CD4-positive, alpha-beta T cell treated with Interleukin-12 subunit alpha and Interleukin-12 subunit beta, for 1 hour (primary cell): ENCODE measurements at regions not wholly inside any gene's neighbourhood (a gene's known extent, or its start where the extent isn't known, plus 50 kb on each side); places are given as distances from the start of the nearest gene placed in this dataset.

Source experiments
- DNase-seq: peaks from one replicate; pipeline ENCODE4 v3.0.0-alpha.2; 2020

- DNase-seq, result no peak
These were observed 433.2 kb upstream of the MGMT start for GRCh38 chr10:129033790-129034272.

DNA sequence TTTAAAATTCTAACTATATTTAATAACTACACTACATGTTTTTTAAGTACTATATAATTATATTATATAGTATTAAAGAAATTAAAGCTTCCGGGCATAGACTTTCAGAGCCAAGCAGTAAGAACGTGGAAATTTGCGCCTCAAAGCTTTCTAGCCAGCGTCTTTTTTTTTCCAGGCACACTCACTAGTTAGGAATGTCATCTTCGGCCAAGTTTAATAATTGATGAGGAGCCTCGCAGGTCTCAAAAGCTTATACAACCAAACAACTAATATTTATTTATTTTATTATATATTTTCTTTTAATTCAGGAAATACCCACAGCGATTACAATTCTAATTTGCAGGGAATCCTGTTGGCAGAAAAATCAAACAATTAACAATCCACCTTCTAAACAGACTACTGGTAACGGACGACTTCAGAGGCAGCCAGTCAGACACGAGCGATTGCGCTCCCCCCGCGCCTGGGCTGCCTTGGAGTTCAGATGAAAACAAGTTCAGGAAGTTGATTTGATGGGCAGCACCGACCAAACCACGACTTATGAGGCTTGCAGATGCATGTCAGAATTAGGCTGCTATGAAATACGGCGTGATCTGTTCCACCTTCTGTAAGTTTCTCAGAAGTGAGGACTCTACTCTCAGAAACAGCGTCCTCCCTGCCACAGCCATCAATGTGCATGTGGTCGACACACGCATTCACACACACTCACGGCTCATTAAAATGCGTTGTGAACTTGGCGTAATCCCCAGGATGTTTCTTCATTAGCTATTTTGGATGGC, 431.8 kb upstream of the MGMT start:
- peak; percentile 40 for DNase-seq

DNA sequence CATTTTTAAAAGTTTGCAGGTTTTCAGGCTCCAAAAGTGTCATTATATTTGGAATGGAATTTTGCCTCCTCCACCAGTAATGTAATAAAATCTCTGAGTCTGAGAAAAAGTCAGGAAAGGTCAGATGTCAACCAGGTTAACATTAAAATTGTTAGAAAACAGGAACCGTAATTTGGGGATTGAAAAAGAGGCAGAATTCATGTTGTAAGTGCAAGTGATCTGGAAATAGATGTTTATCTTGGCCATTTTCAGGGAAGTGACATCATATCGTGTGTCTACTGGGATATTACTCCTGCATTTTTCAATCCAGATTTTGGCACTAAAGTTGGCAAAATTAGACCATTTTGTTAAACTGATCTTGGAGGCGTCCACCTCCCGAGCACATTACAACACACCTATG, 428.5 kb upstream of the MGMT start:
- DNase-seq, result no peak

DNA sequence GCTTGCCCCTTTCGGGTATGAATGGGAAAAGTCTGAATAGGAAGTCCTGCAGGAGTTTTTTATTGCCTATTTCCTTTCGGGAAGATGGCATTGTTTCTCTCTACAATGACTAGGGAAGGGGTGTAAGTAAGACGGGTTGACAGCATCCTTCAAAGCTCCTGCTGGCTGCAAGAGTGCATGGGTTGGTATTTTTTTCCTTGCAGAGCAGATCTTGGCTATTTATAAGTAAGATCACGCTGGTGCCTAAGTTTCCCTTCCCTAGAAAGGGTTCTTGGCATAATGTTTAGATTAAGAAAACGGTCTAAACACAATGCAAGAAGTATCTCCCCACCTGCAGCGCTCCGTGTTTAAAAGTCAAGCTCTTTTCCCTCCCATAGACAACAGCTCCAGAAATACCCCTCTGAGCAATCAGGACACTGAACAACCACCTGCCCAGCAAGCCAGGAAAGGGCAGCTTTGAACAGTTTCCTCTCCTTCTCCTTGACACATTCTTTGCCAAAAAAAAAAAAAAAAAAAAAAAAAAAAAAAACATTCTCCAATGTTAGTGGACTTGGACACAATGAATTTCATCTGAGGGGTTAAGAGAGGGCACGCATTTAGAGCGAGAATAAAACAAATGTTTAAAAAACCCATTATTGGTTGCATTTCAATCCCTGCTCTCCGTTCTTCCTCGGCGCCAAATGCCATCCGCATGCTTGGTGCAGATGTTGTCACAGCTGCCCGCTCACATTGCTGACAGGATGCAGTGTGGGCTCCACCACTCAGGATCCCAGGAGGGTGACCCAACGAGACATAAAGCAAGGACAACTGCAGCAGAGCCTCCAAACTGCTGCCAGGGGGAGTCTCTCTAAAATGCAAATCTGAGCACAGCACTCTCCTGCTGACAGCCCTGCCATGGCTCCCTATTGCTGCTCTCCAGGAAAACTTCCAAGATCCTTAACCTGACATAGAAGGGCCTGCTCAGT, 427.4 kb upstream of the MGMT start:
- DNase-seq, result no peak

- DNase-seq, result no peak
These were observed 426.7 kb upstream of the MGMT start for GRCh38 chr10:129040377-129040776.

DNA sequence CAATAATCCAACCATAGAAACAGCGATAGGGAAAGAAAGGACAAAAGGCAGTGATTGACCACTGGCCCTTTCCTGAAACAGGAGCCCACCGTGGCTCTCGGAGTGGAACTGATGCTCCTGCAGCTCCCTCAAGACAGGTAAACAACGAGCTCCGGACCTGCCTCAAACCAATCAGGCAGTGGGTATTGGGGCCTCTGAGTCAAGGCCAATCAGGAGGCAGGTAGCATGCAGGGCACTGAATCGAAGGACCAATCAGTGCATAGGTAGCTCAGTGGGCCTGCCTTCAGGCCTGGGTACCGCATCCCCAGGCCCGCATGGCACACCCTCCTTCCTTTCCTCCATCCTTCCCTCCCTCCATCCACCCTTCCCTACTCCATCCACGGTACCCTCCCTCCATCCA, 425.1 kb upstream of the MGMT start:
- no peak for DNase-seq

DNA sequence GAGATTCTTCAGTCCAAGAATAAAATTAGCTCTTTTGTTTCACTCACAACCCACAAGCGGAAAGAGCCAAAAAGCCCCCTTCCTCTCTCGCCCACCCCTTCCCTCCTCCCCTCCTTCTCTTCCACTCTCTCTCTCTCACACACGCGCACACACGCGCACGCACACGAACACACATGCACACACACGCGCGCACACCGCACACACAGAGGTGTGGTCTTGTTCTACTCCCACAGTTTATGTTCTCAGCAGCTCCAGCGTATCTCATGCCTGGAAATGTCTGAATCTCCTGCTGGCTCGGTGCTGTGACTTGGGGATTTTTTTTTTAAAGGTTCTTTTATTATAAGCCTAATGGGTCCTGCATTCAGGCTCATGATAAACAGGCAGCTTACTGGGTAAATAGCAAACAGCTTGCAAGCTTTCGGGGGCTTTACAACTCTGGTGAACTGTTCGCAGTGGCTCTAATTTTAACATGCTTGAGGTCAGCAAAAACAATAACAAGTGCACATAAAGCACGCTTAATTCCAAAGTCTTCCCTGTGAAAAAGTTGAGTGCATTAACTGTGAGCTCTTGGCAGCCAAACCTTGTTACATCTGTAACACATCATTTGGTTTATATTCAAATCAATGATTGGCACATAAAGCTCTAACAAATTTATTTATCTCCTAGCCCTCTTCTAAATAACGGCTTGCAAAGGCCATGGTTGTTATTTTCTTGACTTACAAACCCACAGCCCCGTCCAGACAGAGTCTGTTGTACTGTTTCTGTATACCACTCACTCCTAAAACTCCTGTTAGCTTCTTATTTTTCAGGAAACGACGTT, 424.1 kb upstream of the MGMT start:
- DNase-seq, result no peak

- no peak for DNase-seq
These were observed 423.4 kb upstream of the MGMT start for GRCh38 chr10:129043691-129044090.

- no peak for DNase-seq
These were observed 421.4 kb upstream of the MGMT start for GRCh38 chr10:129045599-129045998.

GRCh38 chr10:129046065-129046681, 420.9 kb upstream of the MGMT start:
- no peak for DNase-seq

- DNase-seq, result no peak
These were observed 420.1 kb upstream of the MGMT start for GRCh38 chr10:129046962-129047361.

GRCh38 chr10:129047600-129047999, 419.4 kb upstream of the MGMT start:
- DNase-seq, result no peak

- DNase-seq, result no peak
These were observed 418.5 kb upstream of the MGMT start for GRCh38 chr10:129048513-129048912.

- no peak for DNase-seq
These were observed 417.5 kb upstream of the MGMT start for GRCh38 chr10:129049501-129049900.

GRCh38 chr10:129055225-129055624, 411.8 kb upstream of the MGMT start:
- no peak for DNase-seq

DNA sequence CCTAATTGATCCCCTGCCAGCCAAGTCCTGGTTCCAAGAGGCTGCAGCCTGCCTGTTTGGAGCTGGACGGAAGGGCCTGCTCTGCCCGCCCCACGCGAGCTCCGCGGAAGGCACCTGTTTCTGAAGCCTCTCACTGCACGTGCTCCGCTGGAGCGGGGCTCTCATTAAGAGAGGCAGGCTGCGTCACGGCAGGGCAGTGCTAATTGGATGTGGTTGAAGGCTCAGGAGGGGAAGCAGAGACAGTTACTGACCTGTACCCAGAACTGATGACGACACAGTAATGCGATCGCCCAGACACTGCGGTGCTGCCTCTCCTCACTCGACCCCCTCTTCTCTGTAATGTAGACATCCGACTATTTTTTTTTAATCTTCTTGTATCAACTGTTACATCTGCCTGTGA, 411.1 kb upstream of the MGMT start:
- no peak for DNase-seq

GRCh38 chr10:129056734-129057689, 410.0 kb upstream of the MGMT start:
- DNase-seq, result no peak

DNA sequence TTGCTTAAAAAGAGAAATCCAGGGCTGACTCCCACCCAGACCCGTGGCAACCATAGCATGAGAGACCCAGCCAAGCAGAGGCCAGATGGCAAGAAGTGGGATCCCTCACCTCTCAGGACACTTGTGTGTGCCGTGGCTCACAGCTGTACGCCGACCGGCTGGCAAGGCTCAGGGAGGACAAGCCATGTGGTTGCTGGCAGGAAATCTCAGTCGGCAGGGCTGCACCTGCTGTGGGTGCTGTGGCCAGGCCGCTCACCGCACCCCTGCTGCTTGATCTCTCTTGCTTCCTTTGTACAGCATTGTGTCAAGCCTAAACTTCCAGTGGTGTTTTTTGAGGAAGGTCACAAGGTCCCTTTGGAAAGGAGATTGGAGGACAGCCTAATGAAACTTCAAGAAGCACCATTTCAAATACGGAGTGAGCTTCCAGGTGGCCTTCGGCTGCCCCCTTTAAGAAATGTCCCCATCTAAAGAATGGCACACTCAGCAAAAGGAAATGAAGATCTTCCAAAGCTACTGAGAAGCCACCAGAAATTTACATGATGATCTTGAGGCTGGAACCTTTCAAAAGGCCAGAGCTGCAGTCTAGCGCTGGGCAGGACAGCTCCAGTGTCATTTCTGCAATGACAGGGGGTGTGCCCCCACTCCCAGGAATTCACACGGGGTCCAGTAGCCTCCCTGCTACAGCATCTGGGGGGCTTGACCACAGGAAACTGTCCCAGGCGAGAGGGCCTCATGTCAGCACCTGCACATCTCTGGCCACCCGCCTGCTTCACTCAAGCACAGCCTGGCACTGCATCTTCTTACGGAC, 409.0 kb upstream of the MGMT start:
- peak; percentile 48 for DNase-seq

- DNase-seq, result no peak
These were observed 408.3 kb upstream of the MGMT start for GRCh38 chr10:129058664-129059155.

DNA sequence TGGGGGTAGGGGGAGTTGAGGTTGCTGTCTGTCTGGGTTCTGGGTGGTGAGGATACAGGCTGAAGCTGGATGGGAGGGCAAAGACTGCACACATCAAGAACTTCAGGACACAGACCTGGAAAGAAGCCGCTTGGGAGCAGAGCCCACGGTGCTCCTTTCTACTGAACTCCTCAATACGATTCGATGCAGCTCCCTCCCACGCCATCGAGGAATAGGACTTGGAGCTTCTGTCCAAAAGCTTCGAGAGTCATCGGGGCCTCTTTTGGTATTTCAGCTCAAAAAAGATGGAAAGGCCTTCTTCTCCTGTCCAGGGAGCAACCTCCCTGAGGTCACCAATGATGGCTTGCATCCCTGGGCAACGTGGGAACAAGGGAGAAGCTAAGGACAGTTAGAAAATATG, 407.1 kb upstream of the MGMT start:
- DNase-seq, result no peak
